ENCODE measurements at regions not wholly inside any gene's neighbourhood (a gene's known extent, or its start where the extent isn't known, plus 50 kb on each side); places are given as distances from the start of the nearest gene placed in this dataset.

DNA sequence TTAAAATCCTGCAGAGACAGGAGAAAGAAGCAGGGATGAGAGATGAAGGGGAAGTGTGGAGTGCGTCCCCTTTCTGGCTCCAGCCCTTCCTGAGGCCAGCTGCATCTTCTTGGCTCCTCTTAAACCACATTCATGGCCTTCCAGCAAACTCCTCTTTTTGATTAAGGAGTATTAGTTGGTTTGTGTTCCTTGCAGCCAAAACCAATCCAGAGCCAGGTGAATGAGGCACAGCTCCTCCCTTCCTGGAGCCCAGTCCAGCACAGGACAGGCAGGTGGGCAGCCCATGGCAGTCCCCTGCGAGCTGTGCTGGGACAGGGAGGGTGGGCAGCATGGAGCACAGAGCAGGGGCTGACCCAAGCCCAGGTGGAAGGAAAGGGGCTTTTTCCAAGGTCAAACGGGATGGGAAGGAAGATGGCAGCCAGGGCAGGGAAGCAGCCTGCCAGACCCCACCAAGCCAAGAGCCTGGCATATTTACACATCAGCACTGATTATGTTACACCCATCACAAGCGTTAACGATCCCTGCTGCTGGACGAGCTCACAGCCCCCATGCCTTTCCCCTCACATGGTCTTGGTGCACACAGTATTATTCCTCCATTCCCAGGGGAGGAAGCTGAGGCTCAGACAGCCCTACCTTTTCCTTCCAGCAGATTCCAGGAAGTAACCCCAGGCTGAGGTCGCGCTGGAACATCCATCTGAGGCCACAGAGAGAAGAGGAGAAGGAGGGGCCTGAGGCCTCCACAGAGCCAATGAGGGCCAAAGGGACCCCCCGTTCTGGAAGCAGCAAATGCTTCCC, 175.6 kb downstream of the SMAD6 start:
- Mint-ChIP-seq H3K36me3 (ENCODE audit: low read depth) (no peaks in the 10 kb centered on the region), H3K4me1 (peaks cover 58% of the 10 kb centered on the region), H3K27ac (peak overlapping the region; percentile 65), H3K9me3 (no peaks in the 10 kb centered on the region), H3K27me3 (ENCODE audit: low read depth, poor library complexity) (peaks cover 14% of the 10 kb centered on the region), H3K4me3 (no peak overlapping the region)
- TF ChIP-seq, protein P1, sequence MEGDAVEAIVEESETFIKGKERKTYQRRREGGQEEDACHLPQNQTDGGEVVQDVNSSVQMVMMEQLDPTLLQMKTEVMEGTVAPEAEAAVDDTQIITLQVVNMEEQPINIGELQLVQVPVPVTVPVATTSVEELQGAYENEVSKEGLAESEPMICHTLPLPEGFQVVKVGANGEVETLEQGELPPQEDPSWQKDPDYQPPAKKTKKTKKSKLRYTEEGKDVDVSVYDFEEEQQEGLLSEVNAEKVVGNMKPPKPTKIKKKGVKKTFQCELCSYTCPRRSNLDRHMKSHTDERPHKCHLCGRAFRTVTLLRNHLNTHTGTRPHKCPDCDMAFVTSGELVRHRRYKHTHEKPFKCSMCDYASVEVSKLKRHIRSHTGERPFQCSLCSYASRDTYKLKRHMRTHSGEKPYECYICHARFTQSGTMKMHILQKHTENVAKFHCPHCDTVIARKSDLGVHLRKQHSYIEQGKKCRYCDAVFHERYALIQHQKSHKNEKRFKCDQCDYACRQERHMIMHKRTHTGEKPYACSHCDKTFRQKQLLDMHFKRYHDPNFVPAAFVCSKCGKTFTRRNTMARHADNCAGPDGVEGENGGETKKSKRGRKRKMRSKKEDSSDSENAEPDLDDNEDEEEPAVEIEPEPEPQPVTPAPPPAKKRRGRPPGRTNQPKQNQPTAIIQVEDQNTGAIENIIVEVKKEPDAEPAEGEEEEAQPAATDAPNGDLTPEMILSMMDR (IDR thresholded peaks at IDR 0.05) = no peak
- DNase-seq = peak; percentile 20

DNA sequence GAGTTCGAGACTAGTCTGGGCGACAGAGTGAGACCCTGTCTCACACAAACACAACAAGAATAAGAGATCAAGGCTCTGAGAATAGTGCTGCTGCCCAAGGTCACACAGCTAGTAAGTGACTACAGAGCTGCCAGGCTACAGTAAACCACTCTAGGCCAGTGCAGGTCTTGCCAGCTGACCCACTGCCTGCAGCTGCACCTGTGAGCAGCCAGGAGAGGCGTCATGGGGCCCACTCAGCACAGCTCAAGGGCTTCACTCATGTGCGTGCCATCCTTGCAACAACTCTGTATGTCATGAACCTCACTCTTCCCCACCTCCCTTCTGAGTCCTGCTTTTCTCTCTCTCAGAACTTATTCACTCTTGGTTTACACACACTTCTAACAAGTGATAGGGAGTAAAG, 176.7 kb downstream of the SMAD6 start:
- Mint-ChIP-seq H3K27ac (no peak overlapping the region), H3K27me3 (ENCODE audit: low read depth, poor library complexity) (peaks cover 9% of the 10 kb centered on the region), H3K4me1 (peaks cover 69% of the 10 kb centered on the region), H3K4me3 (no peak overlapping the region), H3K9me3 (no peaks in the 10 kb centered on the region), H3K36me3 (ENCODE audit: low read depth) (no peaks in the 10 kb centered on the region)
- no peak for DNase-seq
- TF ChIP-seq, protein P1 (IDR thresholded peaks at IDR 0.05) = no peak

DNA sequence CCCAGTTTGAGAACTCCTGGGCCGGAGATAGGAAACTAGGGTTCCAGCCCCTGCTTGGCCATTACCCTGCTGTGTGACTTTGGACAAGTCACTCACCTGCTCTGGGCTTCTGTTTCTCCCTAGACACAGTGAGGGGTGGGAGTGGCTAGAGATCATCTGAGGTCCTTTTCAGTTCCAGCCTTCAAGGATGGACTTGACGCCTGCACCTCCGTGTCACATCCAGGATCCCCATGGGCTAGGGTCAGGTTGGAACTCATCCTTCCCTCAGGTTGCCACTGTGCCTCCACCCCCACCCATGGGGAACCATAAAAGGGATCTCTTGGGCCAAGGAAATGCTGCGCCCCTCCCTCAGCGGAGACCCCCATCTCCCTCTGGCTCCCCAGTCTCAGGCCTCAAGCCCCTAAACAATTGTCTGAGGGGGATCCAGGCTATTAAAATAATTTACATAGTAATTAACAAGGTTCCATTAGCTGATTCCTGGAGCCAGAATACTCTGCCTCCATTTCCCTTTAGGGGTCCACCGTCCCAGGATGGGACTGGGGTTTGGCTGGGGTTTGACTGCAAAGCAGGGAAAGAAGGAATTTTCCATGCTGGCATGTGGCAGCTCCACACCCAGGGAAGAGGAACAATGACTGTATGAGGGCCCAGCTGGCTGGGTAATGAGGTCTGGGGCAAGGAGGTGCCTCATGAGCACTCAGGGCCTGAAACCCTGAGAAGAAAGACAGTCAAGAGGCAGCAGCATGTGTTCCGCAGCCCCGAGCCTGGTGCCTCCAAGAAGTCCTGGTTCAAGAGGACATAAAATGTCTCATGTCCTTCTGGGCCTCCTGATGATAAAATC, 177.7 kb downstream of the SMAD6 start:
- Mint-ChIP-seq H3K4me1 (peaks cover 77% of the 10 kb centered on the region), H3K9me3 (no peaks in the 10 kb centered on the region), H3K27me3 (ENCODE audit: low read depth, poor library complexity) (peaks cover 8% of the 10 kb centered on the region), H3K36me3 (ENCODE audit: low read depth) (no peaks in the 10 kb centered on the region), H3K4me3 (no peak overlapping the region), H3K27ac (no peak overlapping the region)
- TF ChIP-seq, protein P1 (IDR thresholded peaks at IDR 0.05) = no peak
- no peak for DNase-seq

DNA sequence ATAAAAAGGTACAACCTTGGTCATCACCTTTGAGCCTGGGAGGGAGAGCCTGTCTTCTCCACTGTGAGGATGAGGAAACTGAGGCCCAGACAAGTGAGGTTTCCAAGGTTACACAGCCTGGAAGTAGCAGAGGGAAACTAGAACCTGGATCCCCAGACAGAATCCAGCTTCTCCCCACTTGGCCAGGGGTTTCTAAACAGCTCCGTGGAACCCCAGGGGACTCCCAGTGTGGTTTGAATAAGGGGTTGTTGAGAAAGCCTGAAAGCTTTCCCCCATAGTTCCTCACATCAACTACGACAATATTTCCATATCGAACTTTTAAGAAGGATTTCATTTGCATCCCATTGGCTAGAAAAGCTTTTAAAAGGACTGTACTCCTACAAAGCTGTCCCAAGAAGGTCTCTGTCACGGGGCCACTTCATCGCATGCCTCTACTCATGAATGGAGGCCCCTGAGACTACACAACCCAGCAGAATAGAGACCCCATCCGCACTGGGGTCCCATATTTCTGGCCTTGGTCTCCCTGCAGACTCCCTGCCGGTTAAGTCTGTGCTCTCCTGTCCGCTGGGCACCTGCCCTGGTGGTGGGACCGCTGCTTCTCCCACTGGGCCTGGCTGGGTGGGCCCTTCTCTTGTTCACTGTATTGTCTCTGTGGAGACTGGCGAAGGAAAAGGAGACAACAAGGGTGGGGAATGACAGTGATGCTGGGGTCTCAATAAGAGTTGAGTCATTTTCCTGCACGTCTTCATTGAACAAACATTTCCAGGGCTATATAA, 178.5 kb downstream of the SMAD6 start:
- TF ChIP-seq, protein P1 (IDR thresholded peaks at IDR 0.05) = no peak
- Mint-ChIP-seq H3K9me3 (no peaks in the 10 kb centered on the region), H3K36me3 (ENCODE audit: low read depth) (no peaks in the 10 kb centered on the region), H3K27me3 (ENCODE audit: low read depth, poor library complexity) (peaks cover 5% of the 10 kb centered on the region), H3K4me3 (no peak overlapping the region), H3K4me1 (peaks cover 72% of the 10 kb centered on the region), H3K27ac (no peak overlapping the region)
- no peak for DNase-seq

DNA sequence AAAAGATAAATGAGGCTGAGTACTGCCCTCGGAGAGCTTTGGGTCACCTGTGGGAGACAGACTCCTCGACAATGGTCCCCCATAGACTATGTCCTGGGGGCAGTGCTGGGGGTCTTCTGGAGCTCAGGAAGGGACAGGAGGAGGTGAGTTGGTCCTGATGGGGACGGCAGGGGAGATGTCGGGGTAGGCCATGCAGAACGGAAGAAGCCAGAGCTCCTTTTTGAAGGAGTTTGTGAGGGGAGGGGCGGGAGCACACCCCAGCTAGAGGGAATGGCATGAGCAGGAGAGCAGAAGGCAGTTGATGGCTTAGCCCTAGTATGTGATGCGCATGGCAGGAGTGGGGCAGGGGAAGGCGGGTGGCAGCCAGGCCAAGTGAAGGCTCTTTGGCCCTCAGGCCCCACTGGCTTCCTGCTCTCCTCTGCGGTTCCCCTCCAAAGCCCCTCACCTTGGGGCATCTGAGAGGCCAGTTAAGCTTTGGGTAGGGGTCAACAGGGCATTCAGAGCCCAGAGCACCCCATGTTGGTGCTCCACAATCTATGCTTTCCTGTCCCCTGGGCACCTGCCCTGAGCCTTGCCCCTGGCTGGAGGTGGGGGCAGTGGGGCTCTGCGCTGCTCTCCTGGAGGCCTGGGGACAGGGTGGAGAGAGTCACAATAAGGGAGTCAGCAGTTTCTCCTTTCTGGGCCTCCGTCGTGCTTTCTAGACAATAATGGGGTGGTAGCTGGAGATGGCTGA, 179.3 kb downstream of the SMAD6 start:
- H3K27ac Mint-ChIP-seq = no peak overlapping the region
- no peak for DNase-seq
- H3K4me1 Mint-ChIP-seq = peaks cover 65% of the 10 kb centered on the region
- TF ChIP-seq, protein P1 (IDR thresholded peaks at IDR 0.05) = no peak
- H3K36me3 Mint-ChIP-seq (ENCODE audit: low read depth) = no peaks in the 10 kb centered on the region
- H3K4me3 Mint-ChIP-seq = no peak overlapping the region
- peaks cover 8% of the 10 kb centered on the region for H3K27me3 Mint-ChIP-seq (ENCODE audit: low read depth, poor library complexity)
- H3K9me3 Mint-ChIP-seq = peaks cover 4% of the 10 kb centered on the region

Measured in nephron progenitor cell (in vitro differentiated cells).